IMR-90 (cell line): ENCODE measurements at regions not wholly inside any gene's neighbourhood (a gene's known extent, or its start where the extent isn't known, plus 50 kb on each side); places are given as distances from the start of the nearest gene placed in this dataset.

Experiments used
- ATAC-seq: fragments of 200-7000 bp; cut with Tn5 transposase; 2 replicates; pipeline ENCODE4 v1.9.1; 2020; ENCODE audit warnings: low read depth, mild to moderate bottlenecking, moderate library complexity
- BruUV-seq: library from RNA; stranded (reverse); fragments of 400-500 nt; replicated peaks from 2 replicates; lab custom pipeline; 2021; lab: Mats Ljungman, UMichigan
- CTCF ChIA-PET: fragments of 300-600 bp; formaldehyde crosslinking; extraction: SDS; loops from one replicate; lab custom pipeline; 2021; ENCODE audit warnings: antibody characterized with exemption; lab: Yijun Ruan, JAX
- POLR2A ChIA-PET: fragments of 300-600 bp; sonication (Branson Sonifier 250); formaldehyde crosslinking; loops from one replicate; lab custom pipeline; 2022; ENCODE audit warnings: antibody characterized with exemption; ENCODE audit not compliant: unreplicated experiment; lab: Charles Lee
- DNase-seq: peaks from one replicate; pipeline ENCODE4 v3.0.0; 2013
- H2AFZ ChIP-seq: replicated peaks from 2 replicates; pipeline ENCODE3; 2013; ENCODE audit warnings: low read length, mild to moderate bottlenecking; ENCODE audit not compliant: poor library complexity
- H2AK5ac ChIP-seq: 2 replicates; pipeline ENCODE4 v1.6.1; 2013; ENCODE audit warnings: low read depth, low read length, inconsistent platforms
- H2AK9ac ChIP-seq: replicated peaks from 2 replicates; pipeline ENCODE3; 2013; ENCODE audit warnings: mild to moderate bottlenecking, low read depth, low read length, moderate library complexity; ENCODE audit not compliant: poor library complexity
- H2BK120ac ChIP-seq: 2 replicates; pipeline ENCODE4 v1.6.1; 2013; ENCODE audit warnings: low read depth, low read length, inconsistent platforms
- H2BK15ac ChIP-seq: 3 replicates; pipeline ENCODE4 v1.6.1; 2013; ENCODE audit warnings: low read depth, low read length, inconsistent platforms
- H2BK20ac ChIP-seq: 2 replicates; pipeline ENCODE4 v1.6.1; 2013; ENCODE audit warnings: low read depth, mild to moderate bottlenecking, inconsistent platforms, low read length, moderate library complexity
- H2BK5ac ChIP-seq: 2 replicates; pipeline ENCODE4 v1.6.1; 2013; ENCODE audit warnings: mild to moderate bottlenecking, low read depth, low read length, inconsistent platforms; ENCODE audit not compliant: poor library complexity, severe bottlenecking
- H3K14ac ChIP-seq: replicated peaks from 2 replicates; pipeline ENCODE4 v1.6.1; 2013; ENCODE audit warnings: low read depth, low read length, inconsistent platforms
- H3K18ac ChIP-seq: 2 replicates; pipeline ENCODE4 v1.6.1; 2013; ENCODE audit warnings: low read depth, low read length, control low read depth
- H3K23ac ChIP-seq: 2 replicates; pipeline ENCODE4 v1.6.1; 2013; ENCODE audit warnings: low read depth, low read length, inconsistent platforms
- H3K27ac ChIP-seq: 2 replicates; pipeline ENCODE4 v1.5.1; 2013; ENCODE audit warnings: mild to moderate bottlenecking, control low read depth, low read length; ENCODE audit not compliant: insufficient read depth
- H3K27me3 ChIP-seq: 2 replicates; pipeline ENCODE4 v1.6.1; 2013; ENCODE audit warnings: low read length; ENCODE audit not compliant: control insufficient read depth, insufficient read depth
- H3K36me3 ChIP-seq: 2 replicates; pipeline ENCODE4 v1.6.1; 2013; ENCODE audit warnings: low read length, mixed read lengths; ENCODE audit not compliant: control insufficient read depth, insufficient read depth
- H3K4ac ChIP-seq: 2 replicates; pipeline ENCODE4 v1.6.1; 2013; ENCODE audit warnings: low read depth, low read length, inconsistent platforms
- H3K4me1 ChIP-seq: 2 replicates; pipeline ENCODE4 v1.6.1; 2013; ENCODE audit warnings: low read length, mixed read lengths; ENCODE audit not compliant: control insufficient read depth, insufficient read depth
- H3K4me2 ChIP-seq: 2 replicates; pipeline ENCODE4 v1.6.1; 2013; ENCODE audit warnings: low read depth, mild to moderate bottlenecking, control low read depth, low read length, moderate library complexity
- H3K4me3 ChIP-seq: 2 replicates; pipeline ENCODE4 v1.5.1; 2013; ENCODE audit warnings: low read depth, mild to moderate bottlenecking, control low read depth, low read length, moderate library complexity; ENCODE audit not compliant: insufficient read depth
- H3K56ac ChIP-seq: 2 replicates; pipeline ENCODE4 v1.6.1; 2013; ENCODE audit warnings: low read length, inconsistent platforms; ENCODE audit not compliant: insufficient read depth; ENCODE audit errors: extremely low read depth
- H3K79me1 ChIP-seq, 2 experiments: 2 replicates each; pipeline ENCODE4 v1.6.1; 2013; ENCODE audit warnings: low read length in 2 of 2, inconsistent platforms in 1 of 2, low read depth in 1 of 2
- H3K9ac ChIP-seq: 2 replicates; pipeline ENCODE4 v1.6.1; 2013; ENCODE audit warnings: low read depth, low read length, control low read depth
- H3K9me1 ChIP-seq: 2 replicates; pipeline ENCODE4 v1.6.1; 2013; ENCODE audit warnings: low read length, inconsistent platforms; ENCODE audit not compliant: insufficient read depth
- H3K9me3 ChIP-seq: 2 replicates; pipeline ENCODE4 v1.6.1; 2013; ENCODE audit warnings: low read length; ENCODE audit not compliant: control insufficient read depth, insufficient read depth
- H4K20me1 ChIP-seq: 2 replicates; pipeline ENCODE4 v1.6.1; 2013; ENCODE audit warnings: low read length, inconsistent platforms; ENCODE audit not compliant: insufficient read depth
- H4K5ac ChIP-seq: 2 replicates; pipeline ENCODE4 v1.6.1; 2013; ENCODE audit warnings: mild to moderate bottlenecking, low read depth, low read length, control low read depth
- H4K8ac ChIP-seq, 2 experiments: 2 replicates each; pipeline ENCODE4 v1.6.1; 2013; ENCODE audit warnings: low read depth in 2 of 2, low read length in 2 of 2, control low read depth in 1 of 2, inconsistent platforms in 1 of 2
- H4K91ac ChIP-seq: 2 replicates; pipeline ENCODE4 v1.6.1; 2013; ENCODE audit warnings: low read depth, low read length, inconsistent platforms; ENCODE audit not compliant: insufficient read depth
- CEBPB ChIP-seq: IDR thresholded peaks from 2 replicates; pipeline ENCODE4 v1.6.1; 2012; ENCODE audit warnings: low read depth, low read length, improper control_type of control experiment
- CHD1 ChIP-seq: IDR thresholded peaks from 2 replicates; pipeline ENCODE4 v1.6.1; 2012; ENCODE audit warnings: low read depth, low read length, improper control_type of control experiment
- CTCF ChIP-seq: conservative IDR thresholded peaks from 2 replicates; pipeline ENCODE4 v1.5.1; 2012; ENCODE audit warnings: mild to moderate bottlenecking, low read depth, low read length, improper control_type of control experiment
- ELK1 ChIP-seq: fragments of 150-350 bp; IDR thresholded peaks from 2 replicates; pipeline ENCODE4 v1.6.1; 2016; ENCODE audit warnings: low read depth, mild to moderate bottlenecking, low read length, moderate library complexity, borderline replicate concordance
- FOS ChIP-seq: fragments of 150-350 bp; IDR thresholded peaks from 2 replicates; pipeline ENCODE4 v1.6.1; 2016; ENCODE audit warnings: low read depth, low read length
- MAFK ChIP-seq: IDR thresholded peaks from 2 replicates; pipeline ENCODE4 v1.6.1; 2012; ENCODE audit warnings: low read depth, low read length, improper control_type of control experiment
- MAZ ChIP-seq: IDR thresholded peaks from 2 replicates; pipeline ENCODE4 v1.6.1; 2012; ENCODE audit warnings: low read depth, mild to moderate bottlenecking, low read length, improper control_type of control experiment, moderate library complexity, borderline replicate concordance
- RCOR1 ChIP-seq: IDR thresholded peaks from 2 replicates; pipeline ENCODE4 v1.6.1; 2012; ENCODE audit warnings: mild to moderate bottlenecking, low read length, improper control_type of control experiment; ENCODE audit not compliant: insufficient replicate concordance
- RFX5 ChIP-seq: IDR thresholded peaks from 2 replicates; pipeline ENCODE4 v1.8.0; 2012; ENCODE audit warnings: low read depth, mild to moderate bottlenecking, low read length, moderate library complexity
- SMC3 ChIP-seq: fragments of 150-350 bp; IDR thresholded peaks from 2 replicates; pipeline ENCODE4 v1.6.1; 2016; ENCODE audit warnings: low read depth, mild to moderate bottlenecking, antibody characterized with exemption, low read length, moderate library complexity
- USF2 ChIP-seq: fragments of 150-350 bp; IDR thresholded peaks from 2 replicates; pipeline ENCODE4 v1.6.1; 2017; ENCODE audit warnings: mild to moderate bottlenecking, antibody characterized with exemption, low read length, low read depth
- WGBS, 2 experiments: methylation state at CpG; one replicate each; pipeline versions ENCODE4 v1.1.5 to v1.1.7; 2013; ENCODE audit warnings: missing lambda C conversion rate in 2 of 2; ENCODE audit not compliant: insufficient read length in 1 of 2; ENCODE audit errors: extremely low coverage in 2 of 2; 5-methylcytosine and 5-hydroxymethylcytosine counted together
- dilution Hi-C: fragments of 300-500 bp; cut with HindIII; formaldehyde crosslinking; loops from one replicate; pipeline ENCODE4 v1.14.3; 2018; ENCODE audit warnings: low sequenced_read_pairs; ENCODE audit not compliant: unreplicated experiment
- in situ Hi-C: fragments of 300-500 bp; cut with MboI; formaldehyde crosslinking; loops from 3 replicates; pipeline ENCODE4 v1.14.3; 2019; ENCODE audit warnings: low sequenced_read_pairs, inconsistent platforms, mixed read lengths
- intact Hi-C: fragments of 100-400 bp; cut with micrococcal nuclease; formaldehyde crosslinking; loops from 2 replicates; pipeline ENCODE4 v1.10.0; 2022

- POLR2A ChIA-PET = no interaction called here
Observed at GRCh38 chr4:126192506-126192905, 877.8 kb downstream of the FAT4 start.

More at GRCh38 chr4:126192506-126192905, 877.8 kb downstream of the FAT4 start:
- no peak overlapping the region for H2BK120ac ChIP-seq
- no peak overlapping the region for H2AK9ac ChIP-seq
- H2AK5ac ChIP-seq = no peak overlapping the region
- intact Hi-C loops (no loop called here), in situ Hi-C loops (no loop called here), dilution Hi-C loops (no loop called here)
- no peak overlapping the region for H3K56ac ChIP-seq
- TF ChIP-seq CEBPB (no peak), RFX5 (no peak), MAZ (no peak), CHD1 (no peak), CTCF (no peak), MAFK (no peak), FOS (no peak), ELK1 (no peak), USF2 (no peak), SMC3 (no peak), RCOR1 (no peak)
- no peaks in the 10 kb centered on the region for H4K20me1 ChIP-seq
- H3K4me1 ChIP-seq = no peaks in the 10 kb centered on the region
- no peak overlapping the region for H3K23ac ChIP-seq
- H2BK15ac ChIP-seq = no peak overlapping the region
- ATAC-seq (no peak), DNase-seq (no peak)
- H3K4ac ChIP-seq = no peak overlapping the region
- no peak overlapping the region for H3K18ac ChIP-seq
- no peak overlapping the region for H4K91ac ChIP-seq
- no peak overlapping the region for H4K8ac ChIP-seq
- no peak overlapping the region for H3K9ac ChIP-seq
- no CpG with 5 or more reads among the region's 6 CpGs for WGBS, 2 experiments
- H4K5ac ChIP-seq = no peak overlapping the region
- no peak overlapping the region for H2BK20ac ChIP-seq
- no peaks in the 10 kb centered on the region for H3K9me3 ChIP-seq
- no peak overlapping the region for H3K27ac ChIP-seq
- H3K27me3 ChIP-seq = no peaks in the 10 kb centered on the region; the same call in 1 of the 2 replicates
- H3K14ac ChIP-seq = no peak overlapping the region
- H3K4me2 ChIP-seq = no peak overlapping the region
- no peaks in the 10 kb centered on the region for H3K79me1 ChIP-seq
- no peak overlapping the region for H2BK5ac ChIP-seq
- CTCF ChIA-PET = no interaction called here
- no TSS peak for BruUV-seq
- H2AFZ ChIP-seq = no peak overlapping the region
- no peaks in the 10 kb centered on the region for H3K36me3 ChIP-seq
- H3K9me1 ChIP-seq = no peaks in the 10 kb centered on the region
- no peak overlapping the region for H3K4me3 ChIP-seq
